NCI-H1048 (cell line): ENCODE measurements at regions not wholly inside any gene's neighbourhood (a gene's known extent, or its start where the extent isn't known, plus 50 kb on each side); places are given as distances from the start of the nearest gene placed in this dataset.

Experiments used
- DNase-seq: peaks from one replicate; lab custom pipeline; 2025; lab: John Stamatoyannopoulos, UW

GRCh38 chr11:25970726-25971508, 361.0 kb upstream of the ANO3 start:
- DNase-seq, result no peak

DNA sequence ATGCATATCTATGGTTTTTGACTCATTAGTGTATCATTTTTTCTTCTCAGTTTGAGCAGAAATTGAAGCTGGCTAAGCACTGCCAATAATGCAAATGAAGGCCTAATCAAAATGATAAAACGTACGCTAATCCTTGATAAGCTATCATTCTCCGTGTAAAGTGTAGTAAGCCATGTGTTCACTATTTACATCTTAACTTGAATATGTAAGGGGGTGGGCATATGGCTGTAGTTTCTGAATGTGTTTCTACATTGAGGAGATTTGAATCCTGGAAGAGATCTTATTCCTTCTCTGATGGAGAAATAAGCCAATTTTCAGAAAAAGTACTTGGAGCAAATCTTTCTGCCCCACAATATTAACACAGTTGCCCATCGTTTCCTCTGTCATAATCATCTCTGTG, 351.8 kb upstream of the ANO3 start:
- DNase-seq, result no peak

GRCh38 chr11:25981998-25982397, 349.9 kb upstream of the ANO3 start:
- DNase-seq, result no peak

DNA sequence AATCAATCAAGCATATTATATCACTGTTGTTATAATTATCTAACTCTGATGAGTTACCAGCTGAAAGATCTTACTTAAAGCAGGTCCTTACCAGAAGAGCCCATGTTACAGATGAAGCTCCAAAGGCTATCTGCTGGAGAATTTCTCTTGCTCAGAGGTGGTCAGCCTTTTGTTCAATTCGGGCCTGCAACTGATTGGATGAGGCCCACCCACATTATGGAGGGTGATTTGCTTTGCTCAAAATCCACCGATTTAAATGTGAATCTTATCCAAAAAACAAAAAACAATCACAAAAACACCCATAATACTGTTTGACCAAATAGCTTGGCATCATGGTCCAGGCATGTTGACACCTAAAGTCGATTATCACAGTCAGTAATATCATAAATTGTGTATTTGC, 348.6 kb upstream of the ANO3 start:
- no peak for DNase-seq

DNA sequence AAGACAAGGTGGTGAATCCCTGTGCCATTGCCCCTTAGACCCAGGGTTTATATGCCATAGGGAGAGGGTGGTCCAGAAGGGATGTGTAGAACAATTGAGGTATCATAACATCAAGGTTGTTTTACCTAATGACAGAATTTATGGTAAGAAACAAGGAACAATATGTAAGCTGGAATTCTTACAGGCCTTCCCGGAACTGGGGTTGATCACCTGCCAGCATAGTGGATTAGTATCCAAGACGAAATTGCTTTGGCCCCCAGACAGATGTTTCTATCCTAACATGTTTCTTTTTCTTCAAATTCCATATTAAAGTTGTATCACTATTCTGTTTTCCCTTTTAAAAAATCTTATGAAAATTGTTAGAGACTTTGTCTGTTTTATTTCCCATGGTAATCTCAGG, 343.8 kb upstream of the ANO3 start:
- no peak for DNase-seq

- DNase-seq, result no peak
These were observed 341.5 kb upstream of the ANO3 start for GRCh38 chr11:25990406-25990805.

DNA sequence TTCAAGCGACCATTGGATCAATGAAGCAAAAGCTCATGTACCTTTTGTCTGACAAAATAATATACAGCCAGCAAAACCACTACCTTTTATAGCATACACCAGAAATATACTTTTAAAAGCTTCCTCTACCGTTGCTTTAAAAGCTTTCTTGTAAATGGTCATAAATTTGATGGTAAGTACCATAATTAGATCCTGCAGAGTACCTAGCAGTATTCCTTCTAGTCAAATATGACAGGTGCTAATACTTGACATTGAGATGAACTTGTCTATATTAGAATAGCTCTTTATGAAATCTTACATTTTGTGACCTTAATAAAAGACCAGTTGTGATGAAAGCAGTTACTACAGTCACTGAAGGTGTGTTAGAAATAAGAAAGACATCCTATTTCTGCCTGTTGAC, 340.5 kb upstream of the ANO3 start:
- DNase-seq, result no peak

- DNase-seq, result no peak
These were observed 339.6 kb upstream of the ANO3 start for GRCh38 chr11:25992294-25992693.

DNA sequence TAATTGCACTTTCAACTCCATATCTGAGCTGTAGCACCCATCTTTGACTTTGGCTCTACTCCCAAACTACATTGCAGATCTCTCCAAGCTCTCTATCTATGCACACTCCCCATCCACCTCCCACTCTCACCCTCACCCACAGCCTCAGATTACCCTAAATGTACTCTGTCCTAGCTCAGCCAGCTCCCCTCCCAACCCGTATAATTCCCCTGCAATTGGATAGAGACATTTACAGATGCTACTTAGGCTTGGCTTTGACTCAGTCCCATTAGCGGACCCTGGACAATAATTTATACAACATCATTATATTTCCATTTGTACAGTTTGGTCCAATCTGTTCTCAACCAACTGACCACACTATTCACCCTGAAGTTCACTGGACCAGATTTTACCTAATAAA, 338.9 kb upstream of the ANO3 start:
- DNase-seq, result no peak

- DNase-seq, result no peak
These were observed 320.5 kb upstream of the ANO3 start for GRCh38 chr11:26011474-26011873.

DNA sequence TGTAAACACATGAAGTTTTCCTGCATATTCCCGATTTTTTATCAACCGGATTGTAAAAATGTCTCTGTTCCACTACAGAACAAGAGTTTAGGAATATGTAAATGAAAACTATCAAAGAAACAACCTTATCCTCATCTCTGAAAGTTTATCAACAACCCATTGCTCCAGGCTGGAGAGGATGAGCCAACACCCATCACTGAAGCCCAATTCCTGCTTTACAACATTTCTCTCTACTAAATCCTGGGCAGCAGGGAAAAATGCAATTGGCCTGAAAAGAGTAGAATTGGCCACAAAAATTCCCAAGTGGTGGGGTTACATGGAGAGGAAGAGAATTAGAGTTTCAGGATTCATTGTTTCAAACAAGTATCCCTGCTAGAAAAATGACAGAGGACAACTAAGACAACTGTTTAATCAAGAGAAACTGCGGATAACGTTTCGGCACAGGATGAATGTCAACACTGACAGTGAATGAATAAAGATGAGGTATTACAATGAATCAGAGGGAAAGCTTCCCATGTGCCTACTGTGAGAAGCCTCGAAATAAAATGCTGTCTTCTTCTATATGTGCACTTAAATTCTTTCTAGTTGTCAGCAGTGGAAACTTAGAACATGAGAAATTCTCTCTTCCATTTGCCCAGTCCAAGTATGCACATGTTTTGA, 317.3 kb upstream of the ANO3 start:
- no peak for DNase-seq

DNA sequence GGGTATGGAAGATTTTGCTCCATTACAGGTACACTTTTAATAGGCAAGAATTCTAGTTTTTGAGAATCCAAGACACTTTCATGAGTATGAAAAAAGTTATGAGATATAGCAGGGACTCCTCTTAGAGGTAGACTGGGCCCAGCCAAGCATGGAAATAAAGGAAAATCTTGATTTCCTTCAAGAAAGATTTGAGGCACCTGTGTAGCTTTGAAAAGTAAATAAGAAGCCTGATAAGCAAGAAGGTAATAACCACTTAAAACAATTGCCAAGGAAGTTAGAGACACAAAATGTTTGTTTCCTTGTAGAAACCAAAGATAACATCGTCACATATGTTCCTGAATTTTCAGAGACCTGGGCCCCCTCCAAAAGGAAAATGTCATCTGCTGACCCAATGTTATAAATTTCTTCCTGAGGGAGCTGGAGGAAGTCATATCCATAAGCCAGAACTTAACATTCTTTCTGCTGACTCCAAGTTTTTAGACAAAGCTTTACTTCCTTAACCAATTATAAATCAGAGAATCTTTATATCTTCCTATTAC, 314.5 kb upstream of the ANO3 start:
- DNase-seq, result no peak

DNA sequence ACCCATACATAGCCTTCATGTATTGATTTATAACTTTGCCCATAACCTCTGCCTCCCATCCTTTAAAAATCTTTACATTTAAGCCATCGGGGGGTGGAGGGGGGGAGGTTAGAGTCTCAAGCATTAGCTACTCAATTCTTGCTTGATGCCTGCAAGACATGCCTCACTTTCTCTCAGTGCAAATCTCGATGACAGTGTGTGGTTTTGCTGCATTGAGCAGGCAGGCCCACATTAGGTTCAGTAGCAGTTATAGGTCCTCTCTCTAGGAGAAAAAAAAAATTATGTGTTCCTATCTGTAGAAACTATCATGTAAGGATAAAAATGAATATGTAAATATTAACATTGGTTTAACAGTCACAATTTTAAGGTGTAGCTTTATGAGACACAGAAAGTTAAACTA, 314.0 kb upstream of the ANO3 start:
- DNase-seq, result no peak

DNA sequence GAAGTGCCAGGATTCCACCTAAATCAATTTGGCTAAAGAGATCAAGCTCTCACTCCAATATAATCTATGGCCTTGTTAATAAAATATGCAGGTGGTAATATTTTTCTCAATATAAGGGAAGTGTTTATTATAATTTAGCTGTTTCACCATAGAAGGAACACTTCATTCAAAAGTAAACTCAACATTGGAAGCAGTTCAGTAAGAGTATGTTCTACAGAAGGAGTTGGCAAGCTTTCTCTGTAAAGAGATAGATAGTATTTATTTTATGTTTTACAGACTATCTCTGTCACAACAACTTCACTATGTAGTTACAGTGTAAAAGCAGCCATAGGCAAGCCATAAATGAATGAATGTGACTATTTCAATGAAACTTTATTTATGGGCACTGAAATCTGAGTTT, 313.6 kb upstream of the ANO3 start:
- no peak for DNase-seq

- no peak for DNase-seq
These were observed 312.5 kb upstream of the ANO3 start for GRCh38 chr11:26019386-26019785.

GRCh38 chr11:26021017-26021416, 310.9 kb upstream of the ANO3 start:
- no peak for DNase-seq

GRCh38 chr11:26023057-26023456, 308.9 kb upstream of the ANO3 start:
- no peak for DNase-seq

GRCh38 chr11:26025676-26026075, 306.3 kb upstream of the ANO3 start:
- DNase-seq, result no peak

GRCh38 chr11:26026078-26026477, 305.9 kb upstream of the ANO3 start:
- DNase-seq, result no peak

GRCh38 chr11:26027887-26028286, 304.0 kb upstream of the ANO3 start:
- DNase-seq, result no peak

- no peak for DNase-seq
These were observed 303.5 kb upstream of the ANO3 start for GRCh38 chr11:26028393-26028911.

GRCh38 chr11:26030399-26030798, 301.5 kb upstream of the ANO3 start:
- no peak for DNase-seq

- no peak for DNase-seq
These were observed 299.7 kb upstream of the ANO3 start for GRCh38 chr11:26032241-26032640.
